COLO668 (cell line): ENCODE measurements at regions not wholly inside any gene's neighbourhood (a gene's known extent, or its start where the extent isn't known, plus 50 kb on each side); places are given as distances from the start of the nearest gene placed in this dataset.
"Not testable (repeated sequence)": the region's sequence is repeated elsewhere in the genome, so short reads cannot be mapped to it uniquely, and the experiment has no call there.

Source experiments
- DNase-seq: peaks from one replicate; lab custom pipeline; 2025; ENCODE audit not compliant: unreplicated experiment; lab: John Stamatoyannopoulos, UW

DNA sequence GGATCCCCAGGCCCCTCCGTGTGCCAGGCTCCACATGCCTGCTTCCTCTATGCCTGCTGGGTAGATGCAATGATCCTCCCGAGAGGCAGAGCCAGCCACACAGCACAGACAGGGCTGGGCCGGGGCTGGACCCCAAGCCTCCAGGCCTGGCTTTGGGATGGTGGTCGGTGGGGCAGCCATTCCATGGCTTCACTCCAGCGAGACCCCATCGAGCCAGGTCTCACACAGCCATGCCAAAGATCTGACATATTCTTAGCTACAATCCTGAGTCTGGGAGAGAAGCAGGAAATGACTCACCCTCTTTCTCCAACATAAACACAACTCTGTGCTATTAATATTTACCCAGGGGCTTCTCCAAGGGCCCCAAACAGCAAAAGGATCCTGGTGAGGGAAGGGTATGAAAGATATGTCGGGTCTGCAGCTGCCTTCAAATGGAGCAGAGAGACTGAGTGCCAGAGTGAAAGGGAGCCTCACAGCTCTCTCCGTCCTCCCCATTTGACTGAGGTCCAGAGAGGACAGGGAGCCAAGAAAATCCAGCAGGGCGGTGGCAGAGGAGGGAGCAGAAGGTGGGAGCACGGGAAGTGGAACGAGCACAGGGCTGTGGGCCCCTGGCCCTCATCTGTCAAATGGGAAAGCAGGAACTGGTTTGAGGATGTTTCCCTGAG lies 639.5 kb downstream of the MATN1 start:
- DNase-seq = no peak

DNA sequence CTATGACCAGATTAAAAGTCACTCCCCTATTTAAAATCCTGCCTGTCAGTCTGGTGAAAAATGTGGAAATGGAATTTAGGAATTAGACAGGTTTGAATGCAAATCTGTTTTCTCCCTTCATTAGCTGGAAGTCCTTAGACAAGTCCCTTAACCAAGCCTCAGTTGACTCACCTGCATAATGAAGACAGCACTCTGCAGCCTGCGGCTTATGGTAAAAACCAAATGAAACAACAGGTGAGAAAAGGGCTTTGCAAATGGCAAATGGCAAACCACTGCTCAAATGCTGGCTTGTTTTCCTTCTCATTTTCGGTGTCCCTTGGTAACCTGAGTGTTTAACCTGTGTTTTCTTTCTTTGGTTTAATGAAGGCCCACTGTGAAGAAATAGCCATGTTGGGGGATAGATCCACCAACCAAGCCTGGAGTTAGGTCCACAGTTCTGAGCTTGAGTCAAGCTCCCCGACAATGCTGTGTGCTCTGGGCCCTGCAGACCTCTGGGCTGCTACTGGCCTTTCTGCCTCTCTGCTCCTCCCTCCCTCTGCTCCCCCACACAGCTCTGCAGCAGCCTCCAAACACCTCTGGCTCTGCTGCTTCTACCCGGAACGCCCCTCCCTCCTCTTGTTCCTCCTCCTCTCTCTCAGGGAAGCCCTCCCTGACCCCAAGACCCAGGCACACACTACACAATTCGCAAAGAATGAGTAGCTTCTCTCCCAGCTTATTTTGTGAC lies 641.8 kb downstream of the MATN1 start:
- no peak for DNase-seq

DNA sequence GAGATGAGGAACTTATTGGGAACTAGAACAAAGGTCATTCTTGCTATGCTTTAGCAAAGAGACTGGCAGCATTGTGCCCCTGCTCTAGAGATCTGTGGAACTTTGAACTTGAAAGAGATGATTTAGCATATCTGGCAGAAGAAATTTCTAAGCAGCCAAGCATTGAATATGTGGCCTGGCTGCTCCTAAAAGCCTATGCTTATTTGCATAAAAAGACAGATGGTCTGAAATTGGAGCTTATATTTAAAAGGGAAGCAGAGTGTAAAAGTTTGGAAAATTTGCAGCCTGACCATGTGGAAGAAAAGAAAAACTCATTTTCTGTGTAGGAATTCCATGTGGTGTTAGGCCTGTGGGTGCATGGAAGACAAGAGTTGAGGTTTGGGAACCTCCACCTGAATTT lies 647.5 kb downstream of the MATN1 start:
- DNase-seq = not testable (repeated sequence)

DNA sequence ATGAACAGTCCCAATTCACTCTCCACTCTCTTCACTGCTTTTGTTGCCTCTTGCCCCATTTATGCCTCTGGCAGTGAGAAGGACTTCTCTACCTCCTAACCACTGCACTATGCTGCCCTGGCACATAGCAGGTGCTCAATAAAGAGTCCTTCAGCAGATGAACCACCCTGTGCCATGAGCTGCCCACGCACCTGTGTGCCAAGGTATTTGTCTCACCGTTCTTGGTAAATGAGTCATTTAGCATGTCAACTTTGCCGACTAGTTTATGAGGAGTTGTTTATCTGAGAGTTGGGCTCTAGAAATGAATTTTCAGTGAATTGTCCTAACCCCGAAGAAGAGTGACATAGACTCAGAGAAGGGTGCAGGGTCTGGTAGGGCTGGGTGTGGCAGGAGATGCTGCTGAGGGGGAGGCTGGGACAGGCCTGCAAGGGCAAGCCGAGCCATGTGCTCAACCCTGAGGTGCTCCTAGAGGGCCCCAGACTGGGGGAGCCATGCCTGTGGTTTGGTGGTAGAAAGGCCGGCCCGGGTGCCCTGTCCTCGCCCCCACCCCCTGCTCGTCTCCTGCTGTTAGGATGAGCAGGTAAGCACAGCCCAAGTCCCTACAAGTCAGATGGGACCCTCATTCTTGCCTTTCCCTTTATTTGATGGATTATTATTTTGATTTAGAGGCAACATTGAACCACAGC lies 654.5 kb downstream of the MATN1 start:
- DNase-seq = no peak

- DNase-seq = no peak
Measured at GRCh38 chr1:30064547-30064946, 658.8 kb downstream of the MATN1 start.

DNA sequence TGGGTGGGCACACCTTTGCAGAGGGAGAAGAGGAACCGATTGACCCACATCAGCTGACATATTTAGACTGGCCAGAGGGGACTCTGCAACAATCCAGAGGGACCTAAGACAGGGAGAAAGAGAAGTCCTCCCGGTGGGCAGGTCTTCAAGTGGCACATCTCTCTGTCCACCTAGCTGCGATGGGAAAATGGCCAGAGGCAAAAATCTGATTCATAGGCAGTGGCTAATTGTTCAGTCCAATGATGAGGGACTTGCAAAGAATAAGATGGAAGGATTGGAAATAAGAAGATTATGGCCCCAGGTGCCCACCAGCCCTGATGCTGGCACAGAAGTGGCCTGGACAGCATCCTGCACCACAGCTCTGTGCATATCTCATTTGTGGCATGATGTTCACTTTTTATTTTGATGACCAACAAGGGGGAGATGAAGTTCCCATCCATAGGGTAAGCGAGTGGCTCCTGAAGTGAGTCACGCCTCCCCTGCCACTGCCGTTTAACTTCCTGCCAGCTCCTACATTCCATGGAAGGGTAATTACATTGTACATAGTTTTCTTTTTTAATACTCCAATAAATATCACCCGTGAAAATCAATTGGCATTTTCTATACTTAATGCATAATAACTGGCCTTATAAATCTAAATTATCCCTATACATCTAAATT lies 659.6 kb downstream of the MATN1 start:
- no peak for DNase-seq

DNA sequence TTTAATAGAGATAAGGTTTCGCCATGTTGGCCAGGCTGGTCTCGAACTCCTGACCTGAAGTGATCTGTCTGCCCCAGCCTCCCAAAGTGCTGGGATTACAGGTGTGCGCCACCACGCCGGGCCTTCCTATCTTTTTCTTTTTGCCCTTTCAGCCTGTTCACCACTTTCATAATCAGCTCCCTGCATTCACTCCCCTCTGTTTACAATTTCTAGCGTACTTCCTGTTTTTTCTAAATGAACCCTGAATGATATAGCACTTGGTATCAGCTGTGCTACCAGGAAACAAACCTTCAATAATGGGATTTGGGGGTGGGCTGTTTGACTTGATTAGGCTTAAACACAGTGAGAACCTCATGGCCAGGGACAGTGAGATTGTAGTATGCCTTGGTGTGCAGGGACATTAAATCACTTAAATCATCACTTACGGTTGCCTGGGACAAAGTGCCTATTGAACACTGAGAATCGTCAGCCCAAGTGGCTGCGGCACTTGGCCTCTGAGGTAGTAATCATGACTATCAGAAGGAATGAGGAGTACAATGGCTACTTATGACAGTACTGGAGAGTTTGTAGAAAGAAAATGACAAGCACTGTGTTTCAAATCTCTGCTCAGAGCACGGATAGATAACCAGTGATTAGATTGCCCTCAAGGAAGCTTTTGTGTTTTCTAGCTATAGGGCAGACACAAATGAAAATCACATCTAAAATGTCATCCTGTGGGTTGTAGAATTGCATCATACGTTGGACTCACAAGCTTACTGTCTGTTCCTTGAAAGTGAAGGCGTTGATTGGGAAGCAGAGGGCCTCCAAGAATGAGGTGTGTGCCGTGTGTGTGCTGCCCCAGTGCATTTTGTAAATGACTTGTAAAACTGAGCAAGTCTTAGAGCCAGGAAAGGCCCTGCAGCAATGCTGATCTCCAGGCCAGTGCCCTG lies 661.8 kb downstream of the MATN1 start:
- no peak for DNase-seq

- DNase-seq = no peak
Measured at GRCh38 chr1:30060738-30061137, 662.6 kb downstream of the MATN1 start.

DNA sequence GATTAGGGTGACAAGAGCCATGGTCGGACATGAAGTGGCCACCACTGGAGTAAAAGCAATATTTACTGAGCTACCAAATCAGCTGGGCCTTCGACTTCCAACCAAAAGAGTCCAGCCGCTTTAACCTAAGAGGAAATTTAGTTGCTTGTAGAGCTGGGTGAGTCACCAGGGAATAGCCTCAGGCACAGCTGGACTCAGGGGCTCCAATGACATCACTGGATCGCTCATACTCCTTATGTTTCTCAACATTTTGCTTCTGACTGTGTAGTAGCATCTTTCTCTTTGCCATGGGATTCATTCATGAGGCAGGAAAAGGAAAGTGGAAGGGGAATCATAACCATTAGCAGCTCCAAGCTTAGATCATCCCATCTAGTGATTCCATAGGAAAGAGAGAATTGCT lies 664.4 kb downstream of the MATN1 start:
- no peak for DNase-seq

GRCh38 chr1:30054126-30054525 lies 669.3 kb downstream of the MATN1 start:
- no peak for DNase-seq

- no peak for DNase-seq
Measured at GRCh38 chr1:30052178-30052577, 671.2 kb downstream of the MATN1 start.

- DNase-seq = no peak
Measured at GRCh38 chr1:30051777-30052176, 671.6 kb downstream of the MATN1 start.

- no peak for DNase-seq
Measured at GRCh38 chr1:30049748-30050296, 673.6 kb downstream of the MATN1 start.

GRCh38 chr1:30048905-30049304 lies 674.5 kb downstream of the MATN1 start:
- DNase-seq = no peak

GRCh38 chr1:30047576-30047975 lies 675.8 kb downstream of the MATN1 start:
- DNase-seq = no peak

DNA sequence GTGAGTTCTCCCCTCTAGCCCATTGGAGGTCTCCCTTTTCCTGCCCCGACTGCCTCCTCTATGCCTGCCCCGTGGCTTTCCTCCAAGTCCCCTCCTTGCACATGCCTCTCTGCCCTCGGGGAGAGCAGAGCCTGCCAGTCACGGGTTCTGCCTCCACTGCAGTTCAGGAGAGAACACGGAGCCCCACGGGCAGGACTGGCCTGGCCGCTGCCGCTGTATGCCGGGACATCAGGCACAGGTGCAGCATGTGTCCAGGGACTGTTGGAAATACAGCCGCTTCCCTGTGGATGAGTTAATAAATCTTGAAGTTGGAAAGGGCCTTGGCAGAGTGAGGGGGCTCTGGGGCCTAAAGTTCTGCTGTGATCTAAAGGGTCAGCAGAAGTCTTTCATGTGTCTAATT lies 676.6 kb downstream of the MATN1 start:
- no peak for DNase-seq

- no peak for DNase-seq
Measured at GRCh38 chr1:30045304-30046090, 677.9 kb downstream of the MATN1 start.

DNA sequence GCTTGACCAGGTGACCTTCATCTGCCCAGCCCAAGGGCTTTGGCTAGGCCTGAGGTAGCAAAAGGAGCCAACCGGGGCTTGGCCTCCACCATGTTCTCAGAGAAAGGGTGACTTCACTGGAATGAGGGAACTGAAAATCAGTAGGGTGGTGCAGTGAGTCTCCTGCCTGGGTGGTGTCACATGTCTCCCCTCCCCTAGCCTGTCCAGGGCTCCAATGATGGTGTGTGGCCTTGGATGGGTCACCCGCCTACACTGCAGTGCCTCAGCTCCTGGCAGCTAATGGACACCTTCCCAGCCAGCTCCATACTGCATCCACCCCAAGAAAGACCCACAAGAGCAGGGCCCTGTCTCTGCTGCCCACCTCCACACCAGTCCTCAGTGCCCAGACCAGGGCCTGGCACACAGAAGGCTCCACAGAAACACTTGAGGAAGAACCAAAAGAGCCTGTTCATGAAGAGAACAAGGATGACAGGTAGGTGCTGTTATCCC lies 678.7 kb downstream of the MATN1 start:
- DNase-seq = no peak

GRCh38 chr1:30043731-30044408 lies 679.5 kb downstream of the MATN1 start:
- no peak for DNase-seq
